Heart right ventricle (tissue), 16 donors: ENCODE measurements at regions not wholly inside any gene's neighbourhood (a gene's known extent, or its start where the extent isn't known, plus 50 kb on each side); places are given as distances from the start of the nearest gene placed in this dataset.
A peak's percentile ranks its signal among the peaks of the same experiment; 100 is the strongest.

Experiments used
- ATAC-seq, 8 donors: fragments of 200-7000 bp; cut with Tn5 transposase; one replicate each; pipeline ENCODE4 v1.9.1; 2020; ENCODE audit warnings: mild to moderate bottlenecking in 8 of 8, moderate library complexity in 8 of 8, moderate number of reproducible peaks in 1 of 8
- DNase-seq, 2 donors: peaks; one replicate each; pipeline ENCODE4 v3.0.0-alpha.2; 2020
- H3K27ac ChIP-seq, 10 donors: fragments of 200-600 bp; sonication (generic) in 2 of 10; one replicate each; pipeline versions ENCODE4 v1.5.0 to v1.8.0; 2020 to 2022; ENCODE audit warnings: mild to moderate bottlenecking in 3 of 10
- H3K27me3 ChIP-seq, 7 donors: fragments of 200-600 bp; one replicate each; pipeline ENCODE4 v1.8.0; 2021 to 2022; ENCODE audit warnings: mild to moderate bottlenecking in 2 of 7
- H3K36me3 ChIP-seq, 9 donors: fragments of 200-600 bp; sonication (generic) in 1 of 9; one replicate each; pipeline versions ENCODE4 v1.5.0 to v1.8.0; 2020 to 2022; ENCODE audit warnings: mild to moderate bottlenecking in 2 of 9
- H3K4me1 ChIP-seq, 9 donors: fragments of 200-600 bp; sonication (generic) in 1 of 9; one replicate each; pipeline versions ENCODE4 v1.5.0 to v1.8.0; 2020 to 2022; ENCODE audit warnings: mild to moderate bottlenecking in 4 of 9
- H3K4me3 ChIP-seq, 10 donors: fragments of 200-600 bp; sonication (generic) in 2 of 10; one replicate each; pipeline versions ENCODE4 v1.5.0 to v1.8.0; 2020 to 2022; ENCODE audit warnings: mild to moderate bottlenecking in 7 of 10, moderate library complexity in 2 of 10
- H3K9me3 ChIP-seq, 11 donors: fragments of 200-600 bp in 10 of 11; sonication (generic) in 2 of 11; one replicate each; pipeline versions ENCODE4 v1.5.0 to v1.8.0; 2013 to 2022; ENCODE audit warnings: mild to moderate bottlenecking in 2 of 11, control low read depth in 1 of 11, moderate library complexity in 1 of 11
- CTCF ChIP-seq, 9 donors: fragments of 200-600 bp; sonication (generic) in 2 of 9; IDR thresholded peaks; one replicate each; pipeline versions ENCODE4 v1.5.0 to v1.8.0; 2021 to 2022; ENCODE audit warnings: antibody characterized with exemption in 9 of 9, mild to moderate bottlenecking in 5 of 9, moderate library complexity in 1 of 9
- WGBS, 2 donors: extraction: QIAGEN DNeasy Blood & Tissue Kit; methylation state at CpG; one replicate each; pipeline ENCODE4 v1.1.7; 2013; ENCODE audit warnings: inconsistent platforms in 1 of 2; 5-methylcytosine and 5-hydroxymethylcytosine counted together
- intact Hi-C, 10 donors: fragments of 100-400 bp; cut with DNase I; formaldehyde crosslinking; loops; one replicate each; pipeline versions ENCODE4 v1.11.1 to v1.14.2; 2022
- donor health status: Arrhythmogenic right ventricular cardiomyopathy.
- donor health status: ischemic (EF 13 %, LVEDD 7.1; RV severe dilation, severe dysfunction).
- donor health status: healthy with polysubstance abuse.
- donor health status: DM: no; HTN: yes; CAD: no.
- donor health status: DM: no; HTN: no; CAD: no.
- donor health status: ischemic (EF 25% LVEDD 6.9; RV normal size, moderate dysfunction).
- donor health status: ischemic (EF 25% LVEDD 5.7; RV mildly dilated, moderate dysfunction).
- donor health status: healthy.
- donor health status: DM: yes; HTN: yes; CAD: no.
- donor health status: Ischemic cardiomyopathy.
- donor health status: ischemic (EF 35%, LVEDD 5.7; RV mildly dilated, moderate dysfunction).
- donor health status: nonischemic (EF 11% LVEDD 7.7; RV severe dilation, severe dysfunction).
- donor health status: DM: yes; HTN: yes; CAD: no.
- donor health status: PGD.
- donor health status: ischemic (EF 29% LVEDD 5.4; RV normal size, mild dysfunction).
- donor health status: nonischemic (EF 23%, LVEDD 6.1; RV moderate dilation, normal function).

- WGBS, 2 donors = 44 to 50% methylated on average over 7 of the region's 7 CpGs
- intact Hi-C loops = no loop called here
Measured at GRCh38 chrY:8764184-8764583, 573.1 kb upstream of the TSPY4 start.

GRCh38 chrY:8781184-8781890 lies 555.9 kb upstream of the TSPY4 start:
- H3K27ac ChIP-seq = no peak overlapping the region
- 63 to 74% methylated on average over 4 of the region's 4 CpGs for WGBS, 2 donors
- no peaks in the 10 kb centered on the region for H3K9me3 ChIP-seq
- H3K27me3 ChIP-seq = no peaks in the 10 kb centered on the region
- DNase-seq = no peak
- intact Hi-C loops = no loop called here
- TF ChIP-seq CTCF (IDR thresholded peaks at IDR 0.05) = no peak
- ATAC-seq = no peak
- H3K4me3 ChIP-seq = no peak overlapping the region
- no peaks in the 10 kb centered on the region for H3K4me1 ChIP-seq
- H3K36me3 ChIP-seq = no peaks in the 10 kb centered on the region

More at GRCh38 chrY:8764184-8764583, 573.1 kb upstream of the TSPY4 start:
- no peak overlapping the region for H3K27ac ChIP-seq
- no peak overlapping the region for H3K4me3 ChIP-seq
- H3K4me1 ChIP-seq = no peaks in the 10 kb centered on the region
- H3K36me3 ChIP-seq = no peaks in the 10 kb centered on the region
- H3K27me3 ChIP-seq = no peaks in the 10 kb centered on the region
- DNase-seq = no peak
- H3K9me3 ChIP-seq = no peaks in the 10 kb centered on the region
- TF ChIP-seq CTCF (IDR thresholded peaks at IDR 0.05) = no peak
- ATAC-seq = peak in 1 of 8 donors; percentile 29

- ATAC-seq = no peak
- Histone ChIP-seq H3K27ac (no peak overlapping the region), H3K4me1 (no peaks in the 10 kb centered on the region), H3K9me3 (no peaks in the 10 kb centered on the region), H3K4me3 (no peak overlapping the region), H3K27me3 (no peaks in the 10 kb centered on the region), H3K36me3 (no peaks in the 10 kb centered on the region)
- WGBS, 2 donors = 33 to 49% methylated on average over 2 of the region's 2 CpGs
- intact Hi-C loops = no loop called here
- no peak for TF ChIP-seq CTCF (IDR thresholded peaks at IDR 0.05)
- DNase-seq = no peak
Measured at GRCh38 chrY:8794561-8794960, 542.7 kb upstream of the TSPY4 start.

- intact Hi-C loops = no loop called here
- H3K27ac ChIP-seq = no peak overlapping the region
- no peaks in the 10 kb centered on the region for H3K36me3 ChIP-seq
- TF ChIP-seq CTCF (IDR thresholded peaks at IDR 0.05) = no peak
- ATAC-seq (no peak), DNase-seq (no peak)
- WGBS, 2 donors = 54 to 71% methylated on average over 3 of the region's 3 CpGs
- H3K9me3 ChIP-seq = no peaks in the 10 kb centered on the region
- no peaks in the 10 kb centered on the region for H3K27me3 ChIP-seq
- no peaks in the 10 kb centered on the region for H3K4me1 ChIP-seq
- no peak overlapping the region for H3K4me3 ChIP-seq
Measured at GRCh38 chrY:8804317-8804716, 532.9 kb upstream of the TSPY4 start.
